Activated T-helper 2 cell treated with anti-CD3 and anti-CD28 coated beads, Interferon-gamma antibody, Interleukin-2, Interleukin-4, amounts not matched to agents 10 μg/mL and 5 μg/mL and 100 μg/mL, durations not matched to agents 14 hours and 24 hours and 36 hours (primary cell): ENCODE measurements at regions not wholly inside any gene's neighbourhood (a gene's known extent, or its start where the extent isn't known, plus 50 kb on each side); places are given as distances from the start of the nearest gene placed in this dataset.

Experiments used
- DNase-seq: peaks from one replicate; pipeline ENCODE4 v3.0.0; 2021; ENCODE audit warnings: low spot score
- H3K27ac Mint-ChIP-seq: one replicate; pipeline ENCODE4 v1.8.0; 2021; ENCODE audit warnings: mixed read lengths
- H3K27me3 Mint-ChIP-seq: one replicate; pipeline ENCODE4 v1.8.0; 2021; ENCODE audit warnings: low read depth, mixed read lengths
- H3K36me3 Mint-ChIP-seq: one replicate; pipeline ENCODE4 v1.8.0; 2021; ENCODE audit warnings: low read depth, mixed read lengths
- H3K4me1 Mint-ChIP-seq: one replicate; pipeline ENCODE4 v1.8.0; 2021; ENCODE audit warnings: low read depth, mixed read lengths
- H3K4me3 Mint-ChIP-seq: one replicate; pipeline ENCODE4 v1.8.0; 2021; ENCODE audit warnings: low read depth, mild to moderate bottlenecking, moderate library complexity, mixed read lengths
- H3K9me3 Mint-ChIP-seq: one replicate; pipeline ENCODE4 v1.8.0; 2021; ENCODE audit warnings: mixed read lengths
- intact Hi-C: fragments of 100-400 bp; cut with micrococcal nuclease; formaldehyde crosslinking; loops from one replicate; pipeline ENCODE4 v1.15.1; 2023

DNA sequence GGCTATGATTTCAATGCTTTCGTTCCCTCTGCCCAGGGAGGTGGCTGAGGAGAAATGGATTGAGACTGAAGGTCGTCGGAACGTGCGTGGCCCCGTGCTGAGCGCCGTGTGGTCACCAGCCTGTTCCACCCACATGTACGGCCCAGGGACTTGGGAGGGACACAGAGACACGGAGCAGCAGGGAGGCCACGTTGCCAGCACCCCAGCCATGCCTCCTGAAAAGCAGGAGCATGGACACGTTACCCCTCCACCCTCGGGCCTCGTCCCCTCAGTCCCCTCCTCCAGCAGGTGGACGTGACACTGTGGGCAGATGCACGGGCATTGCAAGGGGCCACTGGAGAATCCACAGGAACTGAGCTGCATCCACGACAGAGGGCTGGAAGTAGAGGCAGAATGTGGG, 133.1 kb upstream of the CST7 start:
- no peak for DNase-seq
- H3K27ac Mint-ChIP-seq, result no peak overlapping the region
- no peaks in the 10 kb centered on the region for H3K27me3 Mint-ChIP-seq
- intact Hi-C loops, result no loop called here
- no peaks in the 10 kb centered on the region for H3K4me1 Mint-ChIP-seq
- H3K9me3 Mint-ChIP-seq, result no peaks in the 10 kb centered on the region
- no peaks in the 10 kb centered on the region for H3K36me3 Mint-ChIP-seq
- no peak overlapping the region for H3K4me3 Mint-ChIP-seq

DNA sequence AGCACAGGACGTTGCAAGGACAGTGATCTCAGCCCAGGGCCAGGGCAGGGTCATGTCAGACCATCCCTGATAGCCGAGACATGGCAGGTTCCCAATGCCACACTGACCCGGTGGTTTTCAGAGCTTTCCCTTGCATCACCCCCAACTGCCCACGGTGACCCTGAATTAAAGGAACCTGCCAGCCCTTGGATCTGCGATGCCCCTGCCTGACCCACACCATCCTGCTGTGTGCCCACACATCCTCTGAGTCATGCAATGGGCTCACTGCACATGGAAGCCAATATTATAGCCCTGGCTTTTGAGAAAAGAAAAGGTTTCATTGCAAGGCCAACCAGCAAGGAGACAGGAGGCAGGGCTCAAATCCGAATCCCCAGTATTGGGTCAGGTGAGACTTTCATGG, 132.6 kb upstream of the CST7 start:
- no peak for DNase-seq
- Mint-ChIP-seq H3K4me1 (no peaks in the 10 kb centered on the region), H3K36me3 (no peaks in the 10 kb centered on the region), H3K27me3 (no peaks in the 10 kb centered on the region), H3K9me3 (no peaks in the 10 kb centered on the region), H3K4me3 (no peak overlapping the region), H3K27ac (no peak overlapping the region)
- intact Hi-C loops, result no loop called here

DNA sequence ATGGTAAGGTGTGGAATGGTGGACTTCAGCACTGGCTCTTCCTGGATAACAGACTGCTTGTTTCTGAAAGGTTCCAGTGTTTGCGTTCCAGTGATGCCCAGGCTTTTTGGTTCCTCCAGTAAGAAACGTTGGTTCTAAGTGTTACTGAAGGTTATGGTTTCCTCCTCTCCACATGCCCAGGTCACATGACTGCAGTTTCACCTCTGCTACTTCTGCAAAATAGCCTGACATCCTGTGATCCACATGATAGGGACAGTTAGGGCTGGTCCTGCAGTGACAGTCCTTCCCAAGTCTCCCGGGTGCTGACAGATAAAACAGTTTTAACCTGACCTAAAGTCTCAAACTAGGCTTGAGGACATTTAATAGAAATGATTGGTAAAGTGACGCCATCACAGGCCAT, 132.2 kb upstream of the CST7 start:
- H3K27ac Mint-ChIP-seq, result no peak overlapping the region
- intact Hi-C loops, result no loop called here
- no peaks in the 10 kb centered on the region for H3K27me3 Mint-ChIP-seq
- no peak for DNase-seq
- no peaks in the 10 kb centered on the region for H3K36me3 Mint-ChIP-seq
- no peaks in the 10 kb centered on the region for H3K9me3 Mint-ChIP-seq
- no peak overlapping the region for H3K4me3 Mint-ChIP-seq
- H3K4me1 Mint-ChIP-seq, result no peaks in the 10 kb centered on the region

DNA sequence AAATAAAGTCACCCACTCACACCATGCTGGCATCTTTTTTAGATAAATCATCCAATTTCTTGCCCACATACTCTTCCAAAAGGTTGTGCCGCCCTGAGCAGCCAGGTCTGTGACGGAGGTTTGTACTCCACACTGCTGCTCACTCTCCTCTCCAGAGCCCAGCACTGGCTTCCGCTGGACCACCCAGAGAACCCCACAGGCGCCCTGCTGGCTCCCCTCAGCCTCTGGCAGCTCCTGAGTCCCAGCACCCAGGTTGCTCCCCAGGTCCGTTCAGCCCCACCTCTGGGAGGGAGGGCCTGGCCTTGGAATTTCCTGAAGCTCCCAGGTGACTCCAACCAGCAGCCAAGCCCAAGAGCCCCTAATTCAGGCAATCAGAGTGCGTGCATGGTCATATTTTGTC, 131.7 kb upstream of the CST7 start:
- Mint-ChIP-seq H3K36me3 (no peaks in the 10 kb centered on the region), H3K4me1 (no peaks in the 10 kb centered on the region), H3K9me3 (no peaks in the 10 kb centered on the region), H3K27me3 (no peaks in the 10 kb centered on the region), H3K4me3 (no peak overlapping the region), H3K27ac (no peak overlapping the region)
- intact Hi-C loops, result no loop called here
- DNase-seq, result no peak

DNA sequence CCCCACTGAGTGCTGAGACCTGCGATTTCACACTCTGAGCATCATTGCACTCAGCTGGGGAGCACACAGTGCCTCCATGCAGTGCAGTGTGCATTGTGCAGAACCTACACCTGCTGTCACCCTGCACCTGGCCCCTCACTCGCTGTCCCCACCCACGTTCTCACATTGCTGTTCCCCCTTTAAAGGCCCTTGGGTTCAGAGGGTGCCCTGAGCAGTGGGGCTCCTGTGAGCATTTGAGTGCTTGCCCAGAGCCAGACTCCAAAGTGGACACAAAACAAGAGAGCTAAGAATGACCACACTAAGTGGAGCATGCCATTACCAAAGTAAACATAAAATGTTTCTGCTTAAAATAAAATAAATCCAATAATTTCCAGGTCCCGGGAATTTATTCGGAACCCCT, 131.0 kb upstream of the CST7 start:
- H3K9me3 Mint-ChIP-seq, result no peaks in the 10 kb centered on the region
- intact Hi-C loops, result no loop called here

DNA sequence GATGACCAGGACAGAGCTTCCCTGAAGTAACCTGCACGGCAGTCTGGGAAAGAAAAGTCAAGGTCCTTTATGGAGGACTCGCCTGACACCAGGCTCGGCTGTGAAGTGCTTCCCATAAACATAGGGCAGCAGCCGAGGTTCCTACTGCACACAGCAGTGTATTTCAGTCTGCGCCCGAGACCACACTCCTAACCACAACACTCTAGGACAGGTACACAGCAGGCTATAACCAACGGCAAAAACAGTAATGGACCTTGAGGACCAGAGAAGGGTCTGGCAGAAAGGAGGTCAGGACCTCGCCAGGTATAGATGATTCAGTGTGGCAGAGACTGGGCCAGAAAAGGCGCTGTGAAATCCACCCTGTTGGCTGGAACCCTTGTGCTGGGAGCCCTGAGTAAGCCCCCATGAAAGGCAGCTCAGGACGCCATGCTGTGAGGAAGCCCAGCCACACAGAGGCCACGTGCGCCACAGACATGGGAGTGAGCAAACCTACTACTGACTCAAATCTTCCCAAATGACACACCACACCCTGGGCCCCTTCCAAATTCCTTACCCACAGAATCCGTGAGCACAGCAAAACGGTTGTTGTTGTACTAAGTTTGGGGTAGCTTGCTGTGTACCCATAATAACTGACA, 129.6 kb upstream of the CST7 start:
- DNase-seq, result no peak
- intact Hi-C loops, result no loop called here
- no peak overlapping the region for H3K4me3 Mint-ChIP-seq
- no peak overlapping the region for H3K27ac Mint-ChIP-seq
- H3K36me3 Mint-ChIP-seq, result no peaks in the 10 kb centered on the region
- H3K4me1 Mint-ChIP-seq, result no peaks in the 10 kb centered on the region
- no peaks in the 10 kb centered on the region for H3K27me3 Mint-ChIP-seq
- no peaks in the 10 kb centered on the region for H3K9me3 Mint-ChIP-seq

More for the DNA sequence above, 131.0 kb upstream of the CST7 start:
- DNase-seq, result no peak
- Mint-ChIP-seq H3K27me3 (no peaks in the 10 kb centered on the region), H3K4me1 (no peaks in the 10 kb centered on the region), H3K27ac (no peak overlapping the region), H3K36me3 (no peaks in the 10 kb centered on the region), H3K4me3 (no peak overlapping the region)

DNA sequence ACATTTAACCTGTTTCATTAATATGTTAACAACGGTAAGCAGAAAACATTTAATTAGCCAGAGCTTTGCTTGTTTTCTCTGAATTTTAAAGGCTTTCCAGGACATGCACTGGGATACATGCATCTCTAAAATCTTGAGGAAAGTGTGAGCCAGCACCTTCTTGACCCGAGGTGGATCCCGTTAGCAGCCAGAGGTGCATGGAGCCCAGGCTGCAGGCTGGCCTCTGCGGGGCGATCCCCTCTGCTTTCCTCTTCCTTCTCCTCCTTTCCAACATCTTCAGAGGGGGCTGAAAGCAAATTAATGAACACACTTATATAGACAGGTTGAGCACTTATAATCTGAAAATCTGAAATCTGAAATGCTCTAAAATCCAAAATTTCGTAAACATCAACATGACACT, 128.7 kb upstream of the CST7 start:
- DNase-seq, result no peak
- no peak overlapping the region for H3K27ac Mint-ChIP-seq
- intact Hi-C loops, result no loop called here
- H3K4me1 Mint-ChIP-seq, result no peaks in the 10 kb centered on the region
- no peaks in the 10 kb centered on the region for H3K36me3 Mint-ChIP-seq
- no peak overlapping the region for H3K4me3 Mint-ChIP-seq
- no peaks in the 10 kb centered on the region for H3K9me3 Mint-ChIP-seq
- H3K27me3 Mint-ChIP-seq, result no peaks in the 10 kb centered on the region

DNA sequence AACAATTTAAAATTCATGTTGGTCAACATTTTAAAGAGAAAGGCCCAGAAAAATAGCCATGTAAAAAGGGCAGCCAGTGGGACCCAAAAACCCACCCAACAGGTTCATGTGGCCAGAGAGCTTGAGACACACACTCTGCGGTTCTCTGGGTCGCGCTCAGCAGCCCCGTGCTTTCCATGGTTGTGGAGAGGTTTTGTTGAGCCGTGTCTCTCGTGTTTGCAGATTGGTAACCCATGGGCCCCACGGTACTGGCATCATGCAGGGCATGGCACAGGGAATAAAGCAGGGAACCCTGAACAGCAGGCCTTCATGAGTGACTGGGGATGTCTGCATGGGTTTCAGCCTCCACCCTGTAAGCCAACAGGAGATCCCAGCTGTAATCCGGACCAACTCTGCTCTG, 127.7 kb upstream of the CST7 start:
- Mint-ChIP-seq H3K4me1 (no peaks in the 10 kb centered on the region), H3K27ac (no peak overlapping the region), H3K36me3 (no peaks in the 10 kb centered on the region), H3K9me3 (no peaks in the 10 kb centered on the region), H3K27me3 (no peaks in the 10 kb centered on the region), H3K4me3 (no peak overlapping the region)
- no peak for DNase-seq
- intact Hi-C loops, result no loop called here

DNA sequence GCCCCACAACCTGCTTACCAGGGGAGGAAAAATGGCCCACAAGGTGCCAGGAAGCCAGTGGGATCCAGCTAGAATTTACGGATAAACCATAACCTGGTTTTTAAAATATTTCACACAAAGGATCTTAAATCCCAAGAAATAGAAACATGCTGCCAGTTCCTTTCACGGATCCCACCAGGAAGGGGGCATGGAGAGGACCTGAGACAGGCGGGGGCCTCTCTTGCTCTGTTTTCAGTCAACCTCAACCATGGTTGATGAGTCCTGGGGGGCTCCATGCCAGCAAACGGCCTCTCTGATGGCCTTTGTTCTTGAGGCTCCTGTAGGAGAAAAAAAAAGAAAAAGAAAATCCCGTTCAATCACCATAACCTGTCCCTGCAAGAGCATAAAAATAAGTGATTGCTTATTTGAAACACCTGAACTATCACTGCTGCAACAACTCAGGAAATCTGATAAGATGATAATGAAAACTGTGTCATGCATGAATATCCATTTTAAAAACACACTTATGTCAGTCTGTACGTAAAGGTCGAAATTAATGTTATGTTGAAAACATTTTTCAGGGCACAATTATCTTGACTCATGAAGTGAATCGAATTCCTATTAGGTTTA, 125.8 kb upstream of the CST7 start:
- H3K27me3 Mint-ChIP-seq, result no peaks in the 10 kb centered on the region
- H3K4me1 Mint-ChIP-seq, result no peaks in the 10 kb centered on the region
- intact Hi-C loops, result no loop called here
- H3K4me3 Mint-ChIP-seq, result no peak overlapping the region
- no peak for DNase-seq
- H3K9me3 Mint-ChIP-seq, result no peaks in the 10 kb centered on the region
- no peak overlapping the region for H3K27ac Mint-ChIP-seq
- H3K36me3 Mint-ChIP-seq, result no peaks in the 10 kb centered on the region

DNA sequence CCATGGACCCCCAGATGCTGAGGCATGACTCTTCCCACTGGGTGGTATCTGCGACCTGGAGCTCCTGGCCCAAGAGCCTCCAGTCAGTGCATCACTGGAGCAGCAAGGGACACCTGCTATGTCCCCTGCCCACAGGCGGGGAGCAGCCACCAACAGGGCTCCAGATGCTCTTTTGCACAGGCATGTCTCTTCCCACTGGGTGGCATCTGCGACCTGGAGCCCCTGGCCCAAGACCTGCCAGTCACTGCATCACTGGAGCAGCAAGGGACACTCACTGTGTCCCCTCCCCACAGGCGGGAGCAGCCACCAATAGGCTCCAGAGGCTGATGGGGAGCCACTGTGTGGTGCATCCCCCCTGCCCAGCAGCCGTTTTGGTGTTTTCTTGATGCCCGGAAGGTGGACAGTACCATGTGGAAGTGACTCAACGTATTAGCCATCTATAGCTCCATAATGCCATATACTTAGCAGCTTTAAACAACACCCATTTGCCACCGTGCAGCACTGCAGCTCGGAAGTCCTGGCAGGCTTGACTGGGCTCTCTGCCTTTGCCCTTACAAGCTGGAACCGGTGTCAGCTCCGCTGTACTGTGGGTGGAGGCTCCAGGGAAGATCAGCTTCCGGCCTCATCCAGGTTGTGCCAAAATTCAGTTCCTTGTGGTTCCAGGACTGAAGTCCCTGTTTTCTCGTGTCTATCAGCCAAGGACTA, 124.9 kb upstream of the CST7 start:
- no peak overlapping the region for H3K4me3 Mint-ChIP-seq
- no peak for DNase-seq
- no peaks in the 10 kb centered on the region for H3K36me3 Mint-ChIP-seq

DNA sequence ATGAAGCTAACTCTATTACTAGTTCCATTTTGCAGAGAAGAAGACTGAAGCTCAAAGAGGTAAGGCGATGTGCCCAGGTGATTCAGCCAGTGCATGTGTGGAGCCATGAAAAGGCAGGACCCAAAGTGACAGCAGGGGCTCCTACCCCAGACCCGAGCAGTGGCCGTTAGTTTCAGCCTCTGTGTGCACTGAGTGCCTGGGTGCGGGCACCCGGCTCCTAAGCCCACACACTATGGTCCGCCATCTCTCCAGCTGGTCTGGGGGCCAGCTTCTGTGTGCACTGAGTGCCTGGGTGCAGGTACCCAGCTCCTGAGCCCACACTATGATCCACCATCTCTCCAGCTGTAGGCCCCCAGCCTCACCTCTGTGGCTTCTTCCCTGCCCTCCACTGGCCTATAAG, 123.5 kb upstream of the CST7 start:
- H3K4me3 Mint-ChIP-seq, result no peak overlapping the region
- intact Hi-C loops, result no loop called here
- no peak for DNase-seq
- H3K36me3 Mint-ChIP-seq, result no peaks in the 10 kb centered on the region
- H3K4me1 Mint-ChIP-seq, result no peaks in the 10 kb centered on the region
- no peaks in the 10 kb centered on the region for H3K27me3 Mint-ChIP-seq
- H3K9me3 Mint-ChIP-seq, result no peaks in the 10 kb centered on the region
- no peak overlapping the region for H3K27ac Mint-ChIP-seq

More for the DNA sequence above, 124.9 kb upstream of the CST7 start:
- H3K27ac Mint-ChIP-seq, result no peak overlapping the region
- intact Hi-C loops, result no loop called here
- H3K27me3 Mint-ChIP-seq, result no peaks in the 10 kb centered on the region
- no peaks in the 10 kb centered on the region for H3K4me1 Mint-ChIP-seq
- no peaks in the 10 kb centered on the region for H3K9me3 Mint-ChIP-seq

DNA sequence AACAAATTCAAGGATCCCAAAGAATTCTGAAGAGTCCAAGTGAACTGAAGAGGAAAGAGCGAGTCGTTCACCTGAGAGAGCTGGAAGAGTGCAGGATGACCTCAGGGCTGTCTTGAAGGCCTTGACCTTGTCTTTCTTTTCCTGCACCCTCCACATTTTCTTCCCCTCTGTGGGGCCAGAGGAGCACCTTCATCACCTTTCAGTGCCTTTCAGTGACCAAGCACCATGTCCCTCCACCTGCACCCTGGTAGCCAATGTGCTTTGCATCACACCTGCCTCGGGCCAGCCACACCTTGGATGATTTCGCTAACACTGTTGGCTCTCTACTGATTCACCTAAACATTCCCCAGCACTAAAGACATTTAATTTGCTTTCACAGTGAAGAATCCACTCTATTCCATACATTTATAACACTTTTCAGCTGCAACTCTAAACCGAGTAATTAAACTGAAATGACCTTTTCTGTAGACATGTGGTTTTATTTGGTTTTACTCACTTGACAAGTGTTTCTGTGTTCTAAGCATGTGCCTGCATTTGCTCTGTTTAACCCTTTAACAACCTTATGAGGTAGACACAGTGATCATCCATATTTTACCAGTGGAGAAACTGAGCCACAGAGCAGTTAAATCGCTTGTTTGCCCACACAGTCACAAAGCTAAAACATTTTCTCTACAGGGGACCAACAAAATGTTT, 121.3 kb upstream of the CST7 start:
- no peaks in the 10 kb centered on the region for H3K36me3 Mint-ChIP-seq
- H3K27ac Mint-ChIP-seq, result no peak overlapping the region
- no peak for DNase-seq
- intact Hi-C loops, result no loop called here
- no peaks in the 10 kb centered on the region for H3K4me1 Mint-ChIP-seq
- no peak overlapping the region for H3K4me3 Mint-ChIP-seq
- H3K9me3 Mint-ChIP-seq, result no peaks in the 10 kb centered on the region
- H3K27me3 Mint-ChIP-seq, result no peaks in the 10 kb centered on the region

DNA sequence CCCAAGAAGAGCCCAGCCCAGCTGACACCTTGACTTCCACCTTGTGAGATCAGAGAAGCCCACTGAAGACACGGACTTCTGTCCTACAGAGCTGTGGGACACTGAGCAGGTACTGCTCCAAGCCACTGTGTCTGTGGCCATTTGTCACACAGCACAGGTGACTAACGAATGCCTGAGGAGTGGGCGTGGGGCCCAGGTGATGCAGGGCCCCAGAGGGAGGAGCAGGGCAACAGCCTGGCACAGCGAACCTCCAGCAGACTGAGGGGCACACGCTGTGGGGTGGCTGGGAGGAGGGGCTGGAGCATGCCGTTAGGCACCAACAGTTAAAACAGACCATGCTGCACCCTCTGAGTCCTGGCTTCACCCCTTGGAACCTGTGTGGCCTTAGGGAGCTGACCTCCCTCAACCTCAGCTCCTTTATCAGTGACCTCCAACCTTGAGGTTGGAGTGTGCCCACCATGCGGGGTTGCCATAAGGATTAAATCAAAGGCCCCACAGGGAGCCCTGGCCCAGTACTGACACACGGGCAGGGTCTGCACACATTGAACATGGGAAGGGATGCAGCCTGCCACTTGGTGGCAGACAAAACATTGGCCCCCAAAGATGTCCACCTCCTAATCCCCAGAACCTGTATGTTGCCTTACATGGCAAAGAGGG, 119.9 kb upstream of the CST7 start:
- intact Hi-C loops, result no loop called here
- H3K4me3 Mint-ChIP-seq, result no peak overlapping the region

More for the DNA sequence above, 119.9 kb upstream of the CST7 start:
- Mint-ChIP-seq H3K27ac (no peak overlapping the region), H3K27me3 (no peaks in the 10 kb centered on the region), H3K9me3 (no peaks in the 10 kb centered on the region), H3K4me1 (no peaks in the 10 kb centered on the region), H3K36me3 (no peaks in the 10 kb centered on the region)
- DNase-seq, result no peak
